ENCODE measurements at regions not wholly inside any gene's neighbourhood (a gene's known extent, or its start where the extent isn't known, plus 50 kb on each side); places are given as distances from the start of the nearest gene placed in this dataset.
A peak's percentile ranks its signal among the peaks of the same experiment; 100 is the strongest.
"Not testable (repeated sequence)": the region's sequence is repeated elsewhere in the genome, so short reads cannot be mapped to it uniquely, and the experiment has no call there.

GRCh38 chr17:30580916-30581315, 103.7 kb downstream of the GOSR1 start:
- TF ChIP-seq CTCF (IDR thresholded peaks at IDR 0.05) = no peak
- Mint-ChIP-seq H3K27ac (ENCODE audit: unreplicated experiment) (no peak overlapping the region), H3K36me3 (ENCODE audit: unreplicated experiment) (no peaks in the 10 kb centered on the region)

GRCh38 chr17:30579610-30580315, 102.6 kb downstream of the GOSR1 start:
- no peaks in the 10 kb centered on the region for H3K27me3 Mint-ChIP-seq (ENCODE audit: unreplicated experiment)
- no peak for TF ChIP-seq CTCF (IDR thresholded peaks at IDR 0.05)
- H3K4me3 Mint-ChIP-seq (ENCODE audit: unreplicated experiment) = no peak overlapping the region
- H3K4me1 Mint-ChIP-seq (ENCODE audit: unreplicated experiment) = peaks cover 3% of the 10 kb centered on the region
- no peaks in the 10 kb centered on the region for H3K9me3 Mint-ChIP-seq (ENCODE audit: unreplicated experiment)
- H3K27ac Mint-ChIP-seq (ENCODE audit: unreplicated experiment) = no peak overlapping the region
- no peak for DNase-seq (ENCODE audit: extremely low spot score, unreplicated experiment)
- H3K36me3 Mint-ChIP-seq (ENCODE audit: unreplicated experiment) = no peaks in the 10 kb centered on the region

More at GRCh38 chr17:30580916-30581315, 103.7 kb downstream of the GOSR1 start:
- no peak for DNase-seq (ENCODE audit: extremely low spot score, unreplicated experiment)
- no peaks in the 10 kb centered on the region for H3K9me3 Mint-ChIP-seq (ENCODE audit: unreplicated experiment)
- H3K27me3 Mint-ChIP-seq (ENCODE audit: unreplicated experiment) = no peaks in the 10 kb centered on the region
- peaks cover 3% of the 10 kb centered on the region for H3K4me1 Mint-ChIP-seq (ENCODE audit: unreplicated experiment)
- no peak overlapping the region for H3K4me3 Mint-ChIP-seq (ENCODE audit: unreplicated experiment)

- H3K36me3 Mint-ChIP-seq (ENCODE audit: unreplicated experiment); H3K27me3 Mint-ChIP-seq (ENCODE audit: unreplicated experiment); H3K27ac Mint-ChIP-seq (ENCODE audit: unreplicated experiment); H3K4me3 Mint-ChIP-seq (ENCODE audit: unreplicated experiment); H3K9me3 Mint-ChIP-seq (ENCODE audit: unreplicated experiment); H3K4me1 Mint-ChIP-seq (ENCODE audit: unreplicated experiment): not testable (repeated sequence)
- peak; percentile 74 for DNase-seq (ENCODE audit: extremely low spot score, unreplicated experiment)
These were observed 101.0 kb downstream of the GOSR1 start for GRCh38 chr17:30578015-30578717.

All from osteocyte (in vitro differentiated cells).